CD4-positive, alpha-beta memory T cell (primary cell): ENCODE measurements at regions not wholly inside any gene's neighbourhood (a gene's known extent, or its start where the extent isn't known, plus 50 kb on each side); places are given as distances from the start of the nearest gene placed in this dataset.

Source experiments
- CTCF ChIA-PET: fragments of 350-600 bp; sonication (Branson Sonifier 250); formaldehyde crosslinking; loops from one replicate; lab custom pipeline; 2021; ENCODE audit warnings: inconsistent platforms; ENCODE audit not compliant: partially characterized antibody; lab: Charles Lee
- POLR2A ChIA-PET: fragments of 350-600 bp; sonication (Branson Sonifier 250); formaldehyde crosslinking; loops from one replicate; lab custom pipeline; 2021; ENCODE audit not compliant: partially characterized antibody; lab: Charles Lee
- DNase-seq, 5 donors: peaks; one replicate each; pipeline versions ENCODE4 v3.0.0 to v3.0.0-alpha.2; 2020 to 2022; ENCODE audit warnings: mixed read lengths in 1 of 5
- H3K27ac ChIP-seq: one replicate; pipeline ENCODE4 v1.7.0; 2013; ENCODE audit warnings: low read depth, low read length
- H3K27me3 ChIP-seq: 2 replicates; pipeline ENCODE4 v1.7.0; 2013; ENCODE audit warnings: mild to moderate bottlenecking, low read length, moderate library complexity; ENCODE audit not compliant: insufficient read depth
- H3K36me3 ChIP-seq: 2 replicates; pipeline ENCODE4 v1.7.0; 2013; ENCODE audit warnings: mild to moderate bottlenecking, low read length, moderate library complexity; ENCODE audit not compliant: insufficient read depth
- H3K4me1 ChIP-seq: 2 replicates; pipeline ENCODE4 v1.7.0; 2013; ENCODE audit warnings: mild to moderate bottlenecking, low read length, moderate library complexity; ENCODE audit not compliant: insufficient read depth
- H3K4me3 ChIP-seq, 2 donors: one replicate each; pipeline ENCODE4 v1.7.0; 2013; ENCODE audit warnings: low read length in 2 of 2, mild to moderate bottlenecking in 1 of 2
- H3K9me3 ChIP-seq, 2 donors: one replicate each; pipeline ENCODE4 v1.7.0; 2013; ENCODE audit warnings: low read length in 2 of 2, control low read depth in 1 of 2; ENCODE audit not compliant: control insufficient read depth in 1 of 2
- H3K27ac Mint-ChIP-seq, 7 donors: one replicate each; pipeline ENCODE4 v1.8.0; 2020 to 2021; ENCODE audit warnings: mixed read lengths in 7 of 7, mild to moderate bottlenecking in 6 of 7, inconsistent platforms in 3 of 7, moderate library complexity in 3 of 7
- H3K27me3 Mint-ChIP-seq, 2 donors: one replicate each; pipeline ENCODE4 v1.8.0; 2020 to 2021; ENCODE audit warnings: mixed read lengths in 2 of 2
- H3K36me3 Mint-ChIP-seq, 2 donors: one replicate each; pipeline ENCODE4 v1.8.0; 2020 to 2021; ENCODE audit warnings: mixed read lengths in 2 of 2, inconsistent platforms in 1 of 2, mild to moderate bottlenecking in 1 of 2
- H3K4me1 Mint-ChIP-seq, 4 donors: one replicate each; pipeline ENCODE4 v1.8.0; 2020 to 2021; ENCODE audit warnings: mixed read lengths in 4 of 4, mild to moderate bottlenecking in 1 of 4
- H3K4me3 Mint-ChIP-seq, 8 donors: one replicate each; pipeline ENCODE4 v1.8.0; 2020 to 2021; ENCODE audit warnings: mixed read lengths in 8 of 8, mild to moderate bottlenecking in 7 of 8, moderate library complexity in 6 of 8, inconsistent platforms in 3 of 8
- H3K9me3 Mint-ChIP-seq, 8 donors: one replicate each; pipeline ENCODE4 v1.8.0; 2020 to 2021; ENCODE audit warnings: mixed read lengths in 8 of 8, mild to moderate bottlenecking in 5 of 8, inconsistent platforms in 3 of 8, moderate library complexity in 1 of 8
- intact Hi-C: fragments of 100-400 bp; cut with micrococcal nuclease; formaldehyde crosslinking; loops from one replicate; pipeline ENCODE4 v1.15.1; 2023

- Histone ChIP-seq H3K36me3 (no peaks in the 10 kb centered on the region), H3K27me3 (no peaks in the 10 kb centered on the region), H3K27ac (no peak overlapping the region), H3K4me3 (no peak overlapping the region), H3K4me1 (no peaks in the 10 kb centered on the region), H3K9me3 (no peaks in the 10 kb centered on the region)
- Mint-ChIP-seq H3K27me3 (peaks cover 0 to 1% of the 10 kb centered on the region in 2 donors), H3K27ac (no peak overlapping the region), H3K4me1 (no peaks in the 10 kb centered on the region), H3K9me3 (no peaks in the 10 kb centered on the region), H3K36me3 (no peaks in the 10 kb centered on the region), H3K4me3 (no peak overlapping the region)
- intact Hi-C loops = no loop called here
- no peak for DNase-seq
- POLR2A ChIA-PET = no interaction called here
- CTCF ChIA-PET = no interaction called here
Measured at GRCh38 chr3:106783231-106783630, 594.0 kb upstream of the CCDC54 start.

DNA sequence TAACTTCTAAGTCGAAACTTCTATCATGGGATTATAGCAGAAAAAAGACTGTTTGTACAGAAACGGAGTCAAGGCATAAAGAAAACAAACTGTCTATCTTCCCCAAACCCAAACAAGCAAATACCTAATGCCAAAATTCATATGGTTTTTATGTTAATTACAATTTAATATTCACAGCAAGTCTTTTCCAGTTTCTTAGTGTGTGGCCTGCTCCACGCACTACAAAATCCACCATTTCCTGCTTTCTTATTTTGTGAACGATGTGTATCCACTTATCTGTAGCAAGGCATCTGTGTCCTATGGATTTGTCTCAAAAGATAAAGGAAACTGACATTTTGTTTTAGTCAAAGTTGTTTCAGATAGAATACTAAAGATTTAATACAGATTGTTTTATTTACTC, 588.0 kb upstream of the CCDC54 start:
- H3K27me3 ChIP-seq = no peaks in the 10 kb centered on the region
- H3K36me3 ChIP-seq = no peaks in the 10 kb centered on the region
- H3K4me3 ChIP-seq = no peak overlapping the region
- no peak overlapping the region for H3K27ac Mint-ChIP-seq
- H3K27me3 Mint-ChIP-seq = no peaks in the 10 kb centered on the region
- H3K4me3 Mint-ChIP-seq = no peak overlapping the region
- ChIA-PET POLR2A (no interaction called here), CTCF (no interaction called here)
- H3K36me3 Mint-ChIP-seq = no peaks in the 10 kb centered on the region
- DNase-seq = no peak
- H3K9me3 ChIP-seq = no peaks in the 10 kb centered on the region
- H3K27ac ChIP-seq = no peak overlapping the region
- peaks cover 0 to 2% (median 0%) of the 10 kb centered on the region in 8 donors for H3K9me3 Mint-ChIP-seq
- H3K4me1 Mint-ChIP-seq = no peaks in the 10 kb centered on the region
- no peaks in the 10 kb centered on the region for H3K4me1 ChIP-seq
- intact Hi-C loops = no loop called here

DNA sequence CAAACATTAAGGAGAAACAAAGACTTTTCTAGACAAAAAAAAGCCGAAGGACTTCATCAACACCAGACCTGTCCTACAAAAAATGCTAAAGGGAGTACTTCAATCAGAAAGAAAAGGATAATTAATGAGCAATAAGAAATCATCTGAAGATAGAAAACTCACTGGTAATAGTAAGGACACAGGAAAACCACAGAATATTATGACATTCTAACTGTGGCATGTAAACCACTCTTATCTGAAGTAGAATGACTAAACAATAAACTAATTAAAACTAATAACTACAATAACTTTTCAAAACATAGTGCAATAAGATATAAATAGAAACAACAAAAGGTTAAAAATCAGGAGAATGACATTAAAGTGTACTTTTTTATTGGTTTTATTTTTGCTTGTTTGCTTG, 584.5 kb upstream of the CCDC54 start:
- H3K27me3 ChIP-seq = no peaks in the 10 kb centered on the region
- H3K36me3 ChIP-seq = no peaks in the 10 kb centered on the region
- no peak overlapping the region for H3K27ac ChIP-seq
- Mint-ChIP-seq H3K4me3 (no peak overlapping the region), H3K27me3 (no peaks in the 10 kb centered on the region), H3K36me3 (no peaks in the 10 kb centered on the region), H3K9me3 (peaks cover 0 to 5% (median 0%) of the 10 kb centered on the region in 8 donors), H3K4me1 (no peaks in the 10 kb centered on the region), H3K27ac (no peak overlapping the region)
- no peaks in the 10 kb centered on the region for H3K9me3 ChIP-seq
- H3K4me1 ChIP-seq = no peaks in the 10 kb centered on the region
- no peak for DNase-seq
- intact Hi-C loops = no loop called here
- ChIA-PET CTCF (no interaction called here), POLR2A (no interaction called here)
- H3K4me3 ChIP-seq = no peak overlapping the region

- intact Hi-C loops = no loop called here
- Histone ChIP-seq H3K27ac (no peak overlapping the region), H3K27me3 (no peaks in the 10 kb centered on the region), H3K9me3 (no peaks in the 10 kb centered on the region), H3K4me1 (no peaks in the 10 kb centered on the region), H3K4me3 (no peak overlapping the region), H3K36me3 (no peaks in the 10 kb centered on the region)
- Mint-ChIP-seq H3K4me3 (no peak overlapping the region), H3K4me1 (no peaks in the 10 kb centered on the region), H3K27ac (no peak overlapping the region), H3K9me3 (peaks cover 0 to 5% (median 0%) of the 10 kb centered on the region in 8 donors), H3K36me3 (no peaks in the 10 kb centered on the region), H3K27me3 (no peaks in the 10 kb centered on the region)
- ChIA-PET POLR2A (no interaction called here), CTCF (no interaction called here)
- no peak for DNase-seq
Measured at GRCh38 chr3:106794442-106794841, 582.8 kb upstream of the CCDC54 start.

- Mint-ChIP-seq H3K4me3 (no peak overlapping the region), H3K27ac (no peak overlapping the region), H3K9me3 (peaks cover 0 to 5% (median 0%) of the 10 kb centered on the region in 8 donors), H3K36me3 (no peaks in the 10 kb centered on the region), H3K27me3 (no peaks in the 10 kb centered on the region), H3K4me1 (no peaks in the 10 kb centered on the region)
- Histone ChIP-seq H3K27ac (no peak overlapping the region), H3K27me3 (no peaks in the 10 kb centered on the region), H3K4me3 (no peak overlapping the region), H3K9me3 (no peaks in the 10 kb centered on the region), H3K4me1 (no peaks in the 10 kb centered on the region), H3K36me3 (no peaks in the 10 kb centered on the region)
- CTCF ChIA-PET = no interaction called here
- POLR2A ChIA-PET = no interaction called here
- DNase-seq = no peak
- intact Hi-C loops = no loop called here
Measured at GRCh38 chr3:106795553-106795952, 581.7 kb upstream of the CCDC54 start.

DNA sequence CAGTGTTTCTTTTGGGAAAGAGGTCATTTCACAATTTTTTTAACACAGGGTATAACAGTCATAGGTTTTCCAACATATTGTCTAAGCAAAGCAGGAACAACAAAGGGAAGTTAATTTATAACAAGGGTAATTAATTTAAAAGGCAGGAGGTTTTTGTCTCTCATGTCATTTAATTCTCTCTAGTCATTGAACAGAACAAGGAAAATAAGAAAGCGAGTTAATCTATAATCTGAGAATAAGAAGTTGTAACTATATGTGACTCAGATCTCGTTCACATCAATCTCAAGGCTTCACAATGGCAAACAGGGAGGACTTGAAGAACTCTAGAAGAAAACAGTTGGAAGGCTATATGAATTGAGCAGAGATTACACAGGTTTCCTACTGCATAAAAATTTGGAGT, 579.8 kb upstream of the CCDC54 start:
- intact Hi-C loops = no loop called here

GRCh38 chr3:106805625-106806024, 571.6 kb upstream of the CCDC54 start:
- DNase-seq = no peak
- H3K36me3 Mint-ChIP-seq = no peaks in the 10 kb centered on the region
- ChIA-PET POLR2A (no interaction called here), CTCF (no interaction called here)
- H3K27me3 Mint-ChIP-seq = peaks cover 2% of the 10 kb centered on the region in 2 donors
- no peak overlapping the region for H3K4me3 ChIP-seq
- H3K27ac Mint-ChIP-seq = no peak overlapping the region
- H3K36me3 ChIP-seq = no peaks in the 10 kb centered on the region
- H3K4me1 ChIP-seq = no peaks in the 10 kb centered on the region
- H3K4me3 Mint-ChIP-seq = no peak overlapping the region
- peaks cover 0 to 2% (median 0%) of the 10 kb centered on the region in 8 donors for H3K9me3 Mint-ChIP-seq
- H3K9me3 ChIP-seq = no peaks in the 10 kb centered on the region
- H3K27ac ChIP-seq = no peak overlapping the region
- H3K27me3 ChIP-seq = no peaks in the 10 kb centered on the region
- intact Hi-C loops = no loop called here
- no peaks in the 10 kb centered on the region for H3K4me1 Mint-ChIP-seq

More for the DNA sequence above, 579.8 kb upstream of the CCDC54 start:
- no peak for DNase-seq
- CTCF ChIA-PET = no interaction called here
- no peaks in the 10 kb centered on the region for H3K27me3 ChIP-seq
- POLR2A ChIA-PET = no interaction called here
- H3K36me3 Mint-ChIP-seq = no peaks in the 10 kb centered on the region
- H3K4me3 Mint-ChIP-seq = no peak overlapping the region
- no peaks in the 10 kb centered on the region for H3K36me3 ChIP-seq
- H3K27me3 Mint-ChIP-seq = no peaks in the 10 kb centered on the region
- peaks cover 0 to 5% (median 0%) of the 10 kb centered on the region in 8 donors for H3K9me3 Mint-ChIP-seq
- H3K4me1 ChIP-seq = no peaks in the 10 kb centered on the region
- no peak overlapping the region for H3K4me3 ChIP-seq
- no peaks in the 10 kb centered on the region for H3K9me3 ChIP-seq
- no peak overlapping the region for H3K27ac ChIP-seq
- H3K27ac Mint-ChIP-seq = no peak overlapping the region
- H3K4me1 Mint-ChIP-seq = no peaks in the 10 kb centered on the region

GRCh38 chr3:106806964-106807363, 570.3 kb upstream of the CCDC54 start:
- intact Hi-C loops = no loop called here
- Mint-ChIP-seq H3K36me3 (no peaks in the 10 kb centered on the region), H3K27me3 (peaks cover 2% of the 10 kb centered on the region in 2 donors), H3K4me3 (no peak overlapping the region), H3K27ac (no peak overlapping the region), H3K4me1 (no peaks in the 10 kb centered on the region), H3K9me3 (peaks cover 0 to 2% (median 0%) of the 10 kb centered on the region in 8 donors)
- DNase-seq = no peak
- H3K4me3 ChIP-seq = no peak overlapping the region
- no peaks in the 10 kb centered on the region for H3K36me3 ChIP-seq
- no peaks in the 10 kb centered on the region for H3K9me3 ChIP-seq
- POLR2A ChIA-PET = no interaction called here
- CTCF ChIA-PET = no interaction called here
- H3K27ac ChIP-seq = no peak overlapping the region
- H3K4me1 ChIP-seq = no peaks in the 10 kb centered on the region
- H3K27me3 ChIP-seq = no peaks in the 10 kb centered on the region
